ENCODE measurements at regions not wholly inside any gene's neighbourhood (a gene's known extent, or its start where the extent isn't known, plus 50 kb on each side); places are given as distances from the start of the nearest gene placed in this dataset.

- H3K79me2 ChIP-seq (ENCODE audit: insufficient read depth, low read length) = no peaks in the 10 kb centered on the region
- no peaks in the 10 kb centered on the region for H3K36me3 ChIP-seq (ENCODE audit: insufficient read depth, low read length)
- no peak overlapping the region for H3K27ac ChIP-seq (ENCODE audit: low read depth, low read length, poor library complexity, severe bottlenecking)
- H3K4me2 ChIP-seq (ENCODE audit: low read length) = no peak overlapping the region
- H3K4me1 ChIP-seq (ENCODE audit: insufficient read depth, low read length, severe bottlenecking) = no peaks in the 10 kb centered on the region
- H3K9ac ChIP-seq (ENCODE audit: low read length) = no peak overlapping the region
- no peaks in the 10 kb centered on the region for H3K27me3 ChIP-seq (ENCODE audit: insufficient read depth, low read length)
- TF ChIP-seq EZH2 (IDR thresholded peaks at IDR 0.05; ENCODE audit: borderline replicate concordance, low read length) (no peak), CTCF (IDR thresholded peaks at IDR 0.05; ENCODE audit: low read length) (no peak)
- no peaks in the 10 kb centered on the region for H3K9me2 ChIP-seq (ENCODE audit: low read depth, low read length)
- no peak overlapping the region for H3K4me3 ChIP-seq (ENCODE audit: low read depth, low read length, poor library complexity, severe bottlenecking)
- H3F3A ChIP-seq (ENCODE audit: insufficient read depth, low read length) = no peaks in the 10 kb centered on the region
- H4K20me1 ChIP-seq (ENCODE audit: insufficient read depth, low read length) = no peaks in the 10 kb centered on the region
- no peaks in the 10 kb centered on the region for H3K9me3 ChIP-seq (ENCODE audit: low read length)
- H2AFZ ChIP-seq (ENCODE audit: low read length) = no peak overlapping the region
Measured at GRCh38 chr20:52078289-52078688, 113.3 kb downstream of the ZFP64 start.

- no peaks in the 10 kb centered on the region for H3K4me1 ChIP-seq (ENCODE audit: insufficient read depth, low read length, severe bottlenecking)
- H3K4me2 ChIP-seq (ENCODE audit: low read length) = no peak overlapping the region
- no peak overlapping the region for H3K27ac ChIP-seq (ENCODE audit: low read depth, low read length, poor library complexity, severe bottlenecking)
- H4K20me1 ChIP-seq (ENCODE audit: insufficient read depth, low read length) = no peaks in the 10 kb centered on the region
- H3K79me2 ChIP-seq (ENCODE audit: insufficient read depth, low read length) = no peaks in the 10 kb centered on the region
- no peak overlapping the region for H2AFZ ChIP-seq (ENCODE audit: low read length)
- H3K36me3 ChIP-seq (ENCODE audit: insufficient read depth, low read length) = no peaks in the 10 kb centered on the region
- no peaks in the 10 kb centered on the region for H3K27me3 ChIP-seq (ENCODE audit: insufficient read depth, low read length)
- no peaks in the 10 kb centered on the region for H3K9me2 ChIP-seq (ENCODE audit: low read depth, low read length)
- H3K9me3 ChIP-seq (ENCODE audit: low read length) = no peaks in the 10 kb centered on the region
- no peak overlapping the region for H3K9ac ChIP-seq (ENCODE audit: low read length)
- H3K4me3 ChIP-seq (ENCODE audit: low read depth, low read length, poor library complexity, severe bottlenecking) = no peak overlapping the region
- H3F3A ChIP-seq (ENCODE audit: insufficient read depth, low read length) = no peaks in the 10 kb centered on the region
- TF ChIP-seq CTCF (IDR thresholded peaks at IDR 0.05; ENCODE audit: low read length) = no peak
- no peak for TF ChIP-seq EZH2 (IDR thresholded peaks at IDR 0.05; ENCODE audit: borderline replicate concordance, low read length)
Measured at GRCh38 chr20:52076164-52076563, 115.4 kb downstream of the ZFP64 start.

- no peaks in the 10 kb centered on the region for H3K4me1 ChIP-seq (ENCODE audit: insufficient read depth, low read length, severe bottlenecking)
Measured at GRCh38 chr20:52075400-52075799, 116.2 kb downstream of the ZFP64 start.

More at GRCh38 chr20:52075400-52075799, 116.2 kb downstream of the ZFP64 start:
- Histone ChIP-seq H3K79me2 (ENCODE audit: insufficient read depth, low read length) (no peaks in the 10 kb centered on the region), H3K9me3 (ENCODE audit: low read length) (no peaks in the 10 kb centered on the region), H3K4me3 (ENCODE audit: low read depth, low read length, poor library complexity, severe bottlenecking) (no peak overlapping the region), H3K36me3 (ENCODE audit: insufficient read depth, low read length) (no peaks in the 10 kb centered on the region), H3K27me3 (ENCODE audit: insufficient read depth, low read length) (no peaks in the 10 kb centered on the region), H3F3A (ENCODE audit: insufficient read depth, low read length) (no peaks in the 10 kb centered on the region), H3K4me2 (ENCODE audit: low read length) (no peak overlapping the region), H2AFZ (ENCODE audit: low read length) (no peak overlapping the region), H4K20me1 (ENCODE audit: insufficient read depth, low read length) (no peaks in the 10 kb centered on the region), H3K9me2 (ENCODE audit: low read depth, low read length) (no peaks in the 10 kb centered on the region), H3K9ac (ENCODE audit: low read length) (no peak overlapping the region), H3K27ac (ENCODE audit: low read depth, low read length, poor library complexity, severe bottlenecking) (no peak overlapping the region)
- no peak for TF ChIP-seq CTCF (IDR thresholded peaks at IDR 0.05; ENCODE audit: low read length)
- TF ChIP-seq EZH2 (IDR thresholded peaks at IDR 0.05; ENCODE audit: borderline replicate concordance, low read length) = no peak

Measured in OCI-LY1 (cell line).